HG03457 (cell line): ENCODE measurements at regions not wholly inside any gene's neighbourhood (a gene's known extent, or its start where the extent isn't known, plus 50 kb on each side); places are given as distances from the start of the nearest gene placed in this dataset.

Experiments used
- ATAC-seq: cut with Tn5 transposase; IDR thresholded peaks from one replicate; pipeline ENCODE4 v1.9.1; 2021; ENCODE audit warnings: moderate number of reproducible peaks; ENCODE audit not compliant: unreplicated experiment

GRCh38 chr14:22391908-22392565, 197.0 kb downstream of the DAD1 start:
- ATAC-seq, result no peak

- no peak for ATAC-seq
Measured at GRCh38 chr14:22390824-22391461, 198.1 kb downstream of the DAD1 start.

- no peak for ATAC-seq
Measured at GRCh38 chr14:22390195-22390594, 198.8 kb downstream of the DAD1 start.

- ATAC-seq, result no peak
Measured at GRCh38 chr14:22388669-22389595, 200.1 kb downstream of the DAD1 start.

- ATAC-seq, result no peak
Measured at GRCh38 chr14:22387776-22388241, 201.2 kb downstream of the DAD1 start.

- ATAC-seq, result no peak
Measured at GRCh38 chr14:22386924-22387775, 201.9 kb downstream of the DAD1 start.

GRCh38 chr14:22384974-22385526, 204.0 kb downstream of the DAD1 start:
- ATAC-seq, result no peak

GRCh38 chr14:22384167-22384549, 204.9 kb downstream of the DAD1 start:
- ATAC-seq, result no peak

GRCh38 chr14:22383515-22384166, 205.4 kb downstream of the DAD1 start:
- peak; percentile 45 for ATAC-seq

GRCh38 chr14:22382955-22383354, 206.1 kb downstream of the DAD1 start:
- no peak for ATAC-seq

GRCh38 chr14:22382395-22382794, 206.6 kb downstream of the DAD1 start:
- ATAC-seq, result no peak

- no peak for ATAC-seq
Measured at GRCh38 chr14:22381766-22382165, 207.3 kb downstream of the DAD1 start.

GRCh38 chr14:22381408-22381760, 207.6 kb downstream of the DAD1 start:
- ATAC-seq, result no peak

GRCh38 chr14:22380571-22381407, 208.2 kb downstream of the DAD1 start:
- no peak for ATAC-seq

- no peak for ATAC-seq
Measured at GRCh38 chr14:22379727-22380126, 209.3 kb downstream of the DAD1 start.

GRCh38 chr14:22378181-22378580, 210.8 kb downstream of the DAD1 start:
- ATAC-seq, result no peak

GRCh38 chr14:22375321-22375930, 213.6 kb downstream of the DAD1 start:
- ATAC-seq, result no peak

GRCh38 chr14:22370084-22370847, 218.8 kb downstream of the DAD1 start:
- ATAC-seq, result no peak
